ENCODE measurements at regions not wholly inside any gene's neighbourhood (a gene's known extent, or its start where the extent isn't known, plus 50 kb on each side); places are given as distances from the start of the nearest gene placed in this dataset.

DNA sequence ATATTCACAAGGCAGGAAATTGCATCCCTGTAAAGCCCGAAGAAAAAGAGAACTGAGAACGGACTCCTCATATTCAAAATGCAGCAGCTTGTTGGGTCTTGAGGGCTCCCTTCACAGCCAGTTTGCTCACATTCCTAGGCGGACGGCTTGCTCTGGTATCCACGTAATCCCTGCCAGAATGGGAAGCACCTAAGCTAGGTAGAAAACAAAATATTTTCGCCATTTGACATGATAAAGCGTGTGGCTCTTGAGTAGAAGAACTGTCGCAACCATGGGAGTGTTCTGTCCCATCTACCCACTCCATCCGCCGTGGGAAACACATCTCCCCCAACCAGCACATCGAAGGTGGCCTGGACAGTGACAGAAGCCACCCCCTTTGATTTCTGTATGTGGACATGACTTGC is 183.1 kb downstream of the GAS1 start:
- no peak for DNase-seq (ENCODE audit: low read depth in 2 of 2)

DNA sequence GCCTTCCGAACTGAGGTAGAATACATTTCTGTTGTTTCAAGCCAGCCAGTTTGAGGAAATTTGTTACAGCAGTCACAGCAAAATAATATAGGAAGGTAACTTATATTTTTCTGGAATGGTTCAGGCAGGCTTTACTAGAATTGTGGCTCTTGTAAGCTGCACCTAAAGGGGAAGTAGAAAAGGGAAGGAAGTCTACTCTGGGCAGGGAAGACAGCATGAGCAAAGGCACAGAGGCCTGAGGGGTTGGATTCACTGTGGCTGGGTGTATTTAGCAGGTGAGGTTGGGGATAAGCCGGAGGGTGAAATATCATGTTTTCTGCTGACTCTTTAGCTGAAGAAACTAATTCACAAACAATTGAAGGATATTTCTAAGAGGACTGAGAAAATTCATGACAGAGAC is 183.5 kb downstream of the GAS1 start:
- no peak for DNase-seq (ENCODE audit: low read depth in 2 of 2)

DNA sequence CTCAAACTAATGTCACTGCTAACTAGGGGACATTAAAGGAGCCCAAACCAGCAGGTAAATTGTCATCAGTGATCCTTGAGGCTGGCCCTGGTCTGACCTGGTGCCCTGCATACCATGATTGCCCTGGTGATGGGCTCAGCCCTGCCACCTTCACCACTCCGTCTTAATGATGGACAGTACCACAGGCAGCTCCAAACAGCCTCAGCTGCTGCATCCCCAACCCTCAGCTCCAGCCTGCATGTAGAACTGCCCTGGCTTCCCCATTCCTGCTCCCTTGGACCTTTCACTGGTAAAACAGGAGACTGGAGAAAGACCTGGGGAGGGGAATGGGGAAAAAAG is 190.0 kb downstream of the GAS1 start:
- DNase-seq (ENCODE audit: low read depth in 2 of 2), result no peak

DNA sequence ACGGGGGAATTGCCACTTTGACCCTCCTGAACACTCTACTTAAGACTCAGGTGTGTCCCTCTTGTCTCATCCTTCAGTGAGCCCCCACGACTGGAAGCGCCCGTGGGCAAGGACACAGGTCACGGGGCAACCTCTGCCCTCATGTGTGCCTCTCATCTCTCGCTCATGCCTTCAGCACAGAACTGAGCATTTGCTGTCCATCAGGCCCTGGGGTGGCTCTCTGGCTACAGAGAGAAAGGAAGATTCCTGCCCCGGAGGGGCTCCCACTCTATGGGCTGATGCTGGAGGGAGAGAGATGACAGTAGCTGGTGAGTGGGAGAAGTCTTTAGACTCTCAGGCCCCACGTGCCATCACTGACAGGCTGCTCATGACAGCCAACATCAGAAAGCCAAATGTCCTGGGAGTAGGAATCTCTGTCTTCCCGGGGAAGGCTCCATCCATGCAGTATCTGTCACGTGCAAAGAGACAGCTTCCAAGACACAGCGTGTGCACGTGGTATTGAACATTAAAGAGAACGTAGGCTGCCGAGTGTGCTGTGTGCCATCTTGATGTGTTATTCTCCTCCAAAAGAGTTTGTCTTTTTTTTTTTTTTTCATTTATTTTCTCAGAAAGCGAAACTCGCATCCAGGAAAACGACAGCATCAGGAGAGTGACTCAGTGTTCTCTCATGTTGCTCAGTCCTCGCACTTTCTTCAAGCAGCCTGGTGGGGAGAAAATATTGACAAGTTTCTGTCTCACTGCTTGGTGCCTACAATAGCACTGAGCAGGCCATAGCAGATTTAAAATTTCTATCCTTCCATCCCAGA is 190.5 kb downstream of the GAS1 start:
- no peak for DNase-seq (ENCODE audit: low read depth in 2 of 2)

DNA sequence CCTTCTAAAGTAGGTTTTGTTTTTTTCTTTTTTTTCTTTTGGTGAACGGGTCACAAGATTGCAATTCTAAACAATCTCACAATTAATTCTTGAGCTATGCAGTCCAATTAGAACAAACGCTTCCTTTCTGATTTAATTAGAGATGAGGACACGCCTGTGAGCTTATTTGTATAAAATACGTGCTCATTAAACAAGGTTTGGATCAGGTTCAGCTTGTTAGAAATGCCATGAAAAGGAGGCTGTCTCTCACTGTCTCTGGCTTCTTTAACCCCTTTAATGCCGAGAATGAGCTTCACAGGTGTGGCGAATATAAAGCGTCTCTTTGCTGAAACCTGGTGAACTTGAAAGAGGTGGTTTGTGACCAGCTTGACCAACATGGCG is 191.8 kb downstream of the GAS1 start:
- DNase-seq (ENCODE audit: low read depth in 2 of 2), result no peak

DNA sequence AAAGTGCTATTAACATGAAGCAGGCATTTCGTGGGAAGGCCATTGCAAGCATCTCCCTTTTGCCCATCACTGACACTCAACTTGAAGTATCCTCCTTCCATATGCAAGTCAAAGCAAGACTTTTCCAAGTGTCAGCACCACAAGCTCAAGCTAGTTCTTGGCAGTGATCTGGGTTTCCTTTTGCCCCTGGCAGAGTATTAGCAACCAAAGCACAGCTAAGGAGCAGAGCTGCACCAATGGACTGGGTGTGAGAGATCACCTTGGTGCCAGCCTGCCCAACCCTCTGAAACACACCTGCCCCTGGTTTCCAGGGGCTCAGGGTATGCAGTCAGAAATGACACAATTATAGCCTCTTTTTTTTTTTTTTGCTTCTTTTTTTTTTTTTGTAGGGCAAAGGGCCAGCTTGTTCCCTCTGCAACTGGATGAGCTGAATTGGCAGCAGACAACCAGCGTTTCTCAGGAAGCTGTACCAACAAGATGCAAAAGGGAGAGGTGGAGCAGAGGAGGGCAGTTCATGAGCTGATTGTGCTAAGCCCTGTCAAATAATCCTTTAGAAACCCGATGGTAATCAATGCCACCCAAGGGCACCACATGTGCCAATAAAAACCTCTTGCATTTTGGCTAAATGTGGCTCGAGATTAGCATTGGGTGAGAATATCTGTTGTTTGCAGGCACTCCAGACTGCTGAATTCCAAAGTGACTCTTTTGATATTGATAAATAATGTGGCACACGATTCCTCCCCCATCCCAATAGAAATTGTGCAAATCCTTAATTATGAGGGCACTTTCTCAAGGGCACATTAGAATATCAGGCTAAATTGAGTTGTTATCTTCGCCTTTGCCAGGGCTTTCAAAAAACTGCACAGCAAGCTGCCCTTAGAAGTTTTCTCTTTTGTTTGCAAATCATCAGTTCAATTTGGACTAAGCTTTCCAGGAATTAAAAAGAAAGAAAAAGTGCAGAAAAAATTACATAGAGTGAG is 192.4 kb downstream of the GAS1 start:
- DNase-seq (ENCODE audit: low read depth in 2 of 2), result no peak

DNA sequence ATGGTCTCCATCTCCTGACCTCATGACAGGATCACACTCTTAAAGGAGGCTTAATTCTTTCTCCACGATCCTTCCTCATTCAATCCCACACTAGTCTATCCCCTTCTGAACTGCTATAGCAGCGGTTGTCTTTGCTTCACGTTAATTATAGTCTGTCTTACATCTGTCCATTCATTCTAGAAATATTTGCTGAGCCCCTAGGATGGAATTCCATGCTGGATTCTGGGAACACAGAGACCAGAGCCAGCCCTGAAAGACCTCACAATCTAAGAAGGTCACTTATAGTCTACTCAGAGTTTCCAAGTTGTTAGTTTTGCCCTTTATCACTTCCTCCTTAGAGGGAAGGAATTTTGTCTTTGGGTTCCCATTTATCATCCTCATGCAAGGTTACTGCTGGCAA is 193.5 kb downstream of the GAS1 start:
- no peak for DNase-seq (ENCODE audit: low read depth in 2 of 2)

DNA sequence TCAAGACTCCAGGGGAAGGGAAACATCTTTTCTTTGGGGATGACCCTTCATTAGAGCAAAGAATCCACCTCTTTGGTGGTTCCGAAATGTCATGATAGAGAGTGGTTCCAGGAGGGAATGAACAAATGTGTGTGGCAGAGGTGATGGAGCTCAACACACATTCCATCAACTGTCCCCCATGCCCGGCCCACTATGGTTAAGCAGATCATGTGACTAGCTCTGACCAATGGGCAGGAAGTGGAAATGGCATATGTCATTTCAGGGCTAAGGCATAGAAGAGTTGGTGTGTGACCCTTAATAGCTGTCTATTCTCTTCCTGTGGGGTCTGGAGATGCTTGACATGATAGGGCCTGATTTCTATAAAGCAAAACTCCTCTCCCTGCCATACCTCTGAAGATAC is 194.6 kb downstream of the GAS1 start:
- no peak for DNase-seq (ENCODE audit: low read depth in 2 of 2)

DNA sequence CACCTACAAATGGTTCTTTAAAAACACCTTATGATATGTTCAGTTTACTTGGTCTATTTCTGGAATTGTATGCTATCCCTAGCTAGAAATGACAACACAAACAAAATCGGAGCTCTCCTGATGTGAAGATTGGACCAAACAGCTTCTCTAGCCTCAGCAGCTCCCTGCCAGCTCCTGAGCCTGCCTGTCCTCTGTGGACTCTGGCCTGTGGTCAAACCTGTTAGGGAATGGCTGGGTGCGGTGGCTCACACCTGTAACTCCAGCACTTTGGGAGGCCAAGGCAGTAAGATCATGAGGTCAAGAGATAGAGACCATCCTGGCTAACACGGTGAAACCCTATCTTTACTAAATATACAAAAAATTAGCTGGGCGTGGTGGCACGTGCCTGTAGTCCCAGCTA is 195.3 kb downstream of the GAS1 start:
- no peak for DNase-seq (ENCODE audit: low read depth in 2 of 2)

DNA sequence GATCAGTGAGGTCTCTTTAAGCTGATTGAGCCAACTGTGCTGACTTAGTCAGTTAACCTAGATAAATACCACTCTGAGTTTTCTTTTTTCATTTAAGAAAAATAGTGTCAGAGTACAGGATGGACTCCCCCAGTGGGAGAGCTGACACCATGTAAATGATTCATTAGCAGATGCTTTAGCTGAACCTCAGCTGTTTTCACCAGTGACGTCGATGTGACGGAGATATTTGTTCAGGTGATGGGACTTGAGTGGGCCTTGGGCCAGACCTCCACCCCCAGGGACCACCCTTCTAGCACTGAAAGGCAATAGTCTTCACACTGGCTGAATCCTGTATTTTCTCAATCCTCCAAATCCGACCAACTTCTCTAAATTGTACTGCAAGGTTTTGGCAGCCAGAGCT is 196.1 kb downstream of the GAS1 start:
- no peak for DNase-seq (ENCODE audit: low read depth in 2 of 2)

DNA sequence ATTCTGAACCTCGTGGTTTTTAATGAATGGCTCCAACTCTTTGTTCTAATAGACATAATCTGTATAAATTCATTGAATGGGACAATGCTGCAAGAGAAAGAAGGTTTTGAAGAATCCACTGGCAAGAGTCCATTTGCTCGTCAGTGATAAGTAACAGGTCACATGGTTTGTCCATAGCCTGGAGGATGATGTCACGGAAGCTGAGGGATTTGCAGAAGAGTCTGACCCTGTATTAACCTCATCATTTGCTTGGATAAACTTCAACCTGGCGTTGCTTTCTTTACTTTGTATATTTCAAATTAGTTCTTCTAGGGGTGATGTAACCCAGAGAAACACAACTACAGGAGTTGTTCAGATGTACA is 197.4 kb downstream of the GAS1 start:
- no peak for DNase-seq (ENCODE audit: low read depth in 2 of 2)

DNA sequence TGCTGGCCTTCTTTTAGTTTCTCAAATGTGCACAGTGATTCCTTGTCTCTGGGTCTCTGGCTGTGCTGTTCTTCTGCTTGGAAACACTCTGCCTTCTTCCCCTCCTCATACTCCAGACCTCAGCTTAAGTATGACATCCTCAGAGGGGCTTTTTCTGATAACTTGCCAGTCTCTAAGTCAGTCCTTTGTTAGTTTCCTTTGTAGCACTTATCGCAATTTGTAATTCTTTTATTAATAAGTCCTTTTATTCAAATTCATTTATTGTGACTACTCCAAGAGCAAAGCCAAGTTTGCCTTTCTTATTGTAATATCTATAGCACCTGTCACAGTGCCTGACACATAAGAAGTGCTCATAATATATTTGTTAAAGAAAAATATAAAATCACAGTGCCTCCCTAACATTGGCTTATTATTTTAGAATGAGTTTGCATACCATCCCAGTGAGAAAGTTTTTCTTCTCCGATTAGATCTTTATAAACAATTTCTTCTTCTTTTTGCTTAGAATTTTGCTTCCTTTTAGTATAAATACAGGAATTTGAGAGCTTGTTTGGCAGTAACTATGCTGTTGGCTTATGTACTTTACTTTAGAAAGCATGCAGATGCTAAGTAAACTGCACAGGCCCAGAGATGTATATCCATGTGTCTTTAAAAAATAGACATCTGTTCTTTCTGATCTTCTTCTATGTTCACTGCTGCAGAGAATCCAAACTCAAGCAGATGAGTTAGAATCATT is 198.0 kb downstream of the GAS1 start:
- no peak for DNase-seq (ENCODE audit: low read depth in 2 of 2)

DNA sequence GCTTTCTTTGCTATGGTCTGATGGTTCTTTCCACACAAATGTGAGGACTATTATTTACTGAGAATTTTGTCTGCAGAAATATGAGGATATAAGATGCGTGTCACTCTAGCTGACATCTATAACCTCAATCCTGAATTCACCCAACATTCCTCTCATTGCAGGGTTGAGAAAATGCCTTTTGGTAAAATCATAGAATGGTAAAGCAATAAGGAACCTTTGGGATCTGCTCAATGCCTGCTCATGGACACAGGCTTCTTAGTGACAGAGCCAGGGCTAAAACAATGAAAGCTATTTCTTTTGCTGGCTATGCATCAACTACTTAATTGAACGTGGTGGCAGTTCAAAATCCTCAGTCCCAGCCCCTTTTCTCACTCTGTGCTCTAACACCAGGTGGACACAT is 199.6 kb downstream of the GAS1 start:
- no peak for DNase-seq (ENCODE audit: low read depth in 2 of 2)

DNA sequence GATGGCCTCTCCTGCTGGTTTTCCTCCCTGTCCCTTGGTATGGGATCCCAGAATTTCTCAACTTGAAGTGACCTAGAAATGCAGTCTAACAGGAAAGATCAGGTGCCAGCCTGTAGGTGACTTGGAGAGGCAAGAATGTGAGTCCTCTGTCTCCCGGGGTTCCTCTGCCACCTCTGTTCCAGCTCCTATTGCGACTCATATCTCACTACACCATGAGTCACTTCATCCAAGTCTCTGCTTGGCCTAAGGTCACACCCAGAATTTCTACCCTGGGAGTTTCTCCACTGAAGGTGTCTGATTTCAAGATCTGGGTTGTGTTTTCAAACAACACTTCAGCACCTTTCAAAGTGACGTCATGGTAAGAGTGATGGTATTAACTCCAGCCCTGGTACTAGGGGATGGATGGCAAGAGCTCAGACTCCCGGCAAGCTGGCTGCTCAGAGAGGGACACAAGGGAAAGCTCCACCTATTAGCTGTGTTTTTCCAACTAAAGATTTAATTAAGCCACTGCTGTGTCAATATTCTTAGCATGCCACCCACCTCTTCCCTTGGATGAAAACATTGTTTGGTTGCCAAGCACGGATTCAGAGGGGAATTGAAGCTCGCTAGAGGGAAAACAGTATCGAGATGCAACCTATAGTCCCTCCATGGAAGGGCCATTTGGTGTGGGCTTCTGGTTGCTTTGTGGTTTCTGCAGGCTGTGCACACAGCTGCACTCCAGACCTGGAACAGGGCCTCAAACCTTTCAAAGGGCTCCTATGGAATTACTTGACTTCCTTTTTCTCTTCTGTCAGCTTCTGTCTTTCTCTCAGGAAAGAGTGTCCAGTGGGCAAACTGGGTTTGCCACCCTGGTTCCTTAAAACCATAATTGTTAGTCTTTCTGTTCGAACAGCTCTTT is 205.7 kb downstream of the GAS1 start:
- DNase-seq (ENCODE audit: low read depth in 2 of 2), result no peak

DNA sequence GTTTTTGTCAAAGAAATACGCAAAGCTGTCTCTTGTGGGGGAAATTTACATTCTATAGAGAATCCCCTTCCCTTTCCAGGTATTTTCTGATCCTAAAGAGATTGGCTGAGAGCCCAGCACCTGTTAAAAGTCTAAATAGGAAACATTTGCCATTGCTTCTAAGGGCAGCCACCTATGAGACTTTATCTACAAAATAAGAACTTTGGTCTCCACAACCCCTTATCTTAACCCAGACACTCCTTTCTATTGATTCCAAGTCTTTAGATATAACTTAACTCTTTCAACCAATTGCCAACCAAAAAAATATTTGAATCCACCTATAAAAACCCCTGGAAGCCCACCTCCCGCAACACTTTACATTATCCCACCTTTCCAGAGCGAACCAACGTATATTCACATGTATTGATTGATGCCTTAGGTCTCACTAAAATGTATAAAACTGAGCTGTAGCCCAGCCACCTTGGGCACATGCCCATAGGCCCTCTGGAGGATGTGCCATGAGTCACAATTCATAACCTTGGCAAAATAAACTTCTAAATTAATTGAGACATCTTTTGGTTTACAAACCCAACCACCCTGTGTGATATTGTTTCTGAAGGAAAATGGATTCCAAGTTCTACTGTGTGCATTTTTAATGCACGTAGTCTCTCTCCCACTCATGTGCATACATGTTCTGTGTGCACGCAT is 211.4 kb downstream of the GAS1 start:
- no peak for DNase-seq (ENCODE audit: low read depth in 2 of 2)

DNA sequence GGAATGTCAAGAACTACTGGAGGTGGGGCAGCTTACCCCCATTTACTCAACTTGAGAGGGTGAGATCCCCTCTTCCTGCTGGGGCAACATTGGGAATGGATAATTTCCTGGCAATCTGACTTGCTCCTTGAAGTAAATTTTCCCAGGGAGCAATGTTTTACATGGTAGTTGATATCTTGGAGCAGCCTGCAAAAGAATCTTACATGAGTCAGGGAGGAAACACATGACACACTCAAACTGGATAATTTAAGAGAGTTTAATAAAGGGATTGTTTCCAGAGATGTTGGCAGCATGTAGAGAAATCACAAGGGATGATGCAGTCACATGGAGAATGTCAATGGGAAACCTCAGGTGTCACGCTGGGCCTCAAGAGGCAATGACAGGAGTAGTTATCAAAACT is 212.5 kb downstream of the GAS1 start:
- DNase-seq (ENCODE audit: low read depth in 2 of 2), result no peak

DNA sequence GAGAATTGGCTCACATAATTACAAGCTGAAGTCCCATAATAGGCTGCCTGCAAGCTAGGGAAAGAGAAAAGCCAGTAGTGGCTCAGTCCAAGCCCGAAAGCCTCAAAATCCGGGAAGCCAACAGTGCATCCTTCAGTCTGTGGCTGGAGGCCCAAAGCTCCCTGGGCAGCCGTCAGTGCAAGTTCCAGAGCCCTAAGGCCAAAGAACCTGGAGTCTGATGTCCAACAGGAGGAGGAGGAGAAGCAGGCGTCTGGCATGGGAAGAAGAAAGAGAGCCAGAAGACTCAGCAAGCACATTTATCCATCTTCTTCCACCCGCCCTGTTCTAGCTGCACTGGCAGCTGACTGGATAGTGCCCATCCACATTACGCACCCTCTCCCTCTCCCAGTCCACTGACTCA is 213.4 kb downstream of the GAS1 start:
- no peak for DNase-seq (ENCODE audit: low read depth in 2 of 2)

DNA sequence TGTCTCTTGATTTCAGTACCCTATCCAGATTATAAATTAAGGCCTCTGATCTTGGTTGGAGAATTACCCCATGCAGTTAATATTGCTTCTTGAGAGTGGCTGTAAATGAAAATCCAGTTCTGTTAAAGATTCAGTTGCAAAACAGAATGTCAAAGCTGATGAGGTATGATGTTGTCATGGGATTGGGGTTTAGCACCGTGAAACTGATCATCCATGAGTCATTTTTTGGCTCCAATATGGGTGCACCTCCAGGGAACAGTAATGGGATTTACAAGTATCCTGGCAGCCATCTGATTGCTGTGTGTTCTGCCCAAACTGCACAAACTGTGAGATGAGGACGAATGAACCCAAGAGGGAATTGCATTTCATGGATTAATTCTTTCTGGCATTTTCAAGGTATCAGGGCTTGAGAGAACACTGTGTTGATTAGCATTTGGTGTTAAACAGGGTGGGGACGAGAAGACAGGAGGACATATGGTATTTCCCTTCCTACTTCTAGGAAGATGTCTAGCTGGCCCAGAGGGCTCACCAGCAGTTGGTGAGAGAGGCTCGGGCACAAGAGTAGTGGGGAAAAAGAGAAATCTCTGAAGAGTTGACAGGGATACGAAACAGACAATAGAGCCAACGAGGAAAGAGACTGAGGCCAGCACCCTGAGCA is 214.7 kb downstream of the GAS1 start:
- DNase-seq (ENCODE audit: low read depth in 2 of 2), result no peak

DNA sequence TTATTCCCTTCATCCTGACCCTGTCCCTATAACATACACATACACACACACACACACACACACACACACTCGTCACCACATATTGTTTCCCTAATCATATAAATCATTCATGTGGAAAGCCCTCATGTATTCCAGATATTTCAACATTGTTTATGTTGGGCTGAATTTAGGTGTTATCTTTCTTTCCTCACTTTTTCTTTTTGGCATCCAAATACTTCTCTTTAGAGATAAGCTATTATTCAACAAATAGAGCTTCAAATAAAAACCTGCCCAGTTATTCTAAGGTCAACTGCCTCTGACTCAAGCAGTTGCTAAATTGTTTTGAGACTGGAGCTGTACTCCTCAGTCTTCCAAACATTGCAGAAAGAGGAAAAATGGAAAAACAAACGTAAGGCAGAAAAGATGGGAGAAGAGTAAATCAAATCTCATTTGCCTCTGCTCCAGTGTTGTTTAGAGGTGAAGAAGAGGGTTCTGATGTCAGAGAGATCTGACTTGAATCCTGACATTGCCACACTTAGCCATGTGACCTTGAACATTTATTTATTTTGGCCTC is 215.7 kb downstream of the GAS1 start:
- no peak for DNase-seq (ENCODE audit: low read depth in 2 of 2)
